A673 (cell line): ENCODE measurements at regions not wholly inside any gene's neighbourhood (a gene's known extent, or its start where the extent isn't known, plus 50 kb on each side); places are given as distances from the start of the nearest gene placed in this dataset.

ENCODE experiments used
- BruUV-seq: library from RNA; stranded (reverse); fragments of 400-500 nt; replicated peaks from 2 replicates; lab custom pipeline; 2021; lab: Mats Ljungman, UMichigan
- CTCF ChIA-PET: fragments of 300-600 bp; sonication (Branson Sonifier 250); formaldehyde crosslinking; loops from one replicate; lab custom pipeline; 2022; ENCODE audit warnings: antibody characterized with exemption; lab: Charles Lee
- POLR2A ChIA-PET: fragments of 300-600 bp; sonication (Branson Sonifier 250); formaldehyde crosslinking; loops from one replicate; lab custom pipeline; 2022; ENCODE audit warnings: antibody characterized with exemption; ENCODE audit not compliant: low non-redundant PET; lab: Charles Lee
- DNase-seq: peaks from one replicate; pipeline ENCODE4 v3.0.0-alpha.2; 2015; ENCODE audit warnings: low spot score
- H3K27ac ChIP-seq: fragments of 200-600 bp; sonication (generic); 2 replicates; pipeline ENCODE4 v1.5.1; 2016; ENCODE audit warnings: mixed run types, low read depth, mild to moderate bottlenecking, mixed read lengths, antibody characterized with exemption, low read length; ENCODE audit not compliant: poor library complexity, severe bottlenecking
- H3K27me3 ChIP-seq: fragments of 200-600 bp; sonication (generic); replicated peaks from 2 replicates; pipeline ENCODE4 v1.6.1; 2017; ENCODE audit warnings: mixed run types, low read depth, mild to moderate bottlenecking, mixed read lengths, antibody characterized with exemption, low read length; ENCODE audit not compliant: insufficient read depth, poor library complexity
- H3K36me3 ChIP-seq: fragments of 200-600 bp; sonication (generic); 2 replicates; pipeline ENCODE4 v1.6.1; 2016; ENCODE audit warnings: mixed run types, mild to moderate bottlenecking, mixed read lengths, antibody characterized with exemption, low read length; ENCODE audit not compliant: insufficient read depth, poor library complexity, severe bottlenecking
- H3K4me1 ChIP-seq: fragments of 200-600 bp; sonication (generic); 2 replicates; pipeline ENCODE4 v1.6.1; 2017; ENCODE audit warnings: mixed run types, mild to moderate bottlenecking, mixed read lengths, antibody characterized with exemption, low read length; ENCODE audit not compliant: insufficient read depth, poor library complexity, severe bottlenecking
- H3K4me3 ChIP-seq: fragments of 200-600 bp; sonication (generic); 2 replicates; pipeline ENCODE4 v1.5.1; 2016; ENCODE audit warnings: low read depth, mixed run types, mild to moderate bottlenecking, mixed read lengths, low read length; ENCODE audit not compliant: poor library complexity, severe bottlenecking
- H3K9me3 ChIP-seq: fragments of 200-600 bp; sonication (generic); 2 replicates; pipeline ENCODE4 v1.6.1; 2016; ENCODE audit warnings: mixed run types, low read depth, mild to moderate bottlenecking, mixed read lengths, antibody characterized with exemption, low read length; ENCODE audit not compliant: poor library complexity, severe bottlenecking
- EZH2 ChIP-seq: fragments of 200-600 bp; sonication (generic); IDR thresholded peaks from 2 replicates; pipeline ENCODE4 v1.6.1; 2017; ENCODE audit warnings: borderline replicate concordance, low read depth, mild to moderate bottlenecking, mixed read lengths, antibody characterized with exemption, low read length; ENCODE audit not compliant: poor library complexity, severe bottlenecking
- intact Hi-C: fragments of 100-400 bp; cut with micrococcal nuclease; formaldehyde crosslinking; loops from one replicate; pipeline ENCODE4 v1.10.0; 2022; ENCODE audit not compliant: unreplicated experiment
- TF ChIP-seq, protein P1 (sequence below): fragments of 300-800, 200-600 bp; sonication (generic); conservative IDR thresholded peaks from 2 replicates; pipeline ENCODE4 v1.5.1; 2017; ENCODE audit warnings: low read depth, mild to moderate bottlenecking, antibody characterized with exemption, low read length, moderate library complexity, mixed read lengths

- intact Hi-C loops = no loop called here
- Histone ChIP-seq H3K27me3 (no peaks in the 10 kb centered on the region), H3K36me3 (no peaks in the 10 kb centered on the region), H3K4me1 (no peaks in the 10 kb centered on the region), H3K9me3 (no peaks in the 10 kb centered on the region), H3K4me3 (no peak overlapping the region), H3K27ac (no peak overlapping the region)
- TF ChIP-seq, protein P1, sequence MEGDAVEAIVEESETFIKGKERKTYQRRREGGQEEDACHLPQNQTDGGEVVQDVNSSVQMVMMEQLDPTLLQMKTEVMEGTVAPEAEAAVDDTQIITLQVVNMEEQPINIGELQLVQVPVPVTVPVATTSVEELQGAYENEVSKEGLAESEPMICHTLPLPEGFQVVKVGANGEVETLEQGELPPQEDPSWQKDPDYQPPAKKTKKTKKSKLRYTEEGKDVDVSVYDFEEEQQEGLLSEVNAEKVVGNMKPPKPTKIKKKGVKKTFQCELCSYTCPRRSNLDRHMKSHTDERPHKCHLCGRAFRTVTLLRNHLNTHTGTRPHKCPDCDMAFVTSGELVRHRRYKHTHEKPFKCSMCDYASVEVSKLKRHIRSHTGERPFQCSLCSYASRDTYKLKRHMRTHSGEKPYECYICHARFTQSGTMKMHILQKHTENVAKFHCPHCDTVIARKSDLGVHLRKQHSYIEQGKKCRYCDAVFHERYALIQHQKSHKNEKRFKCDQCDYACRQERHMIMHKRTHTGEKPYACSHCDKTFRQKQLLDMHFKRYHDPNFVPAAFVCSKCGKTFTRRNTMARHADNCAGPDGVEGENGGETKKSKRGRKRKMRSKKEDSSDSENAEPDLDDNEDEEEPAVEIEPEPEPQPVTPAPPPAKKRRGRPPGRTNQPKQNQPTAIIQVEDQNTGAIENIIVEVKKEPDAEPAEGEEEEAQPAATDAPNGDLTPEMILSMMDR = no peak
- TF ChIP-seq EZH2 = no peak
- DNase-seq = no peak
- BruUV-seq = no TSS peak
- ChIA-PET CTCF (no interaction called here), POLR2A (no interaction called here)
Observed at GRCh38 chr18:34457761-34458160, 233.0 kb upstream of the NOL4 start.

- H3K27me3 ChIP-seq = no peaks in the 10 kb centered on the region
- CTCF ChIA-PET = no interaction called here
- no peaks in the 10 kb centered on the region for H3K36me3 ChIP-seq
- POLR2A ChIA-PET = no interaction called here
- intact Hi-C loops = no loop called here
- no peaks in the 10 kb centered on the region for H3K4me1 ChIP-seq
- BruUV-seq = no TSS peak
- no peak for TF ChIP-seq EZH2
- TF ChIP-seq, protein P1 = no peak
- DNase-seq = no peak
- H3K27ac ChIP-seq = no peak overlapping the region
- no peak overlapping the region for H3K4me3 ChIP-seq
- H3K9me3 ChIP-seq = no peaks in the 10 kb centered on the region
Observed at GRCh38 chr18:34458410-34458977, 233.8 kb upstream of the NOL4 start.

DNA sequence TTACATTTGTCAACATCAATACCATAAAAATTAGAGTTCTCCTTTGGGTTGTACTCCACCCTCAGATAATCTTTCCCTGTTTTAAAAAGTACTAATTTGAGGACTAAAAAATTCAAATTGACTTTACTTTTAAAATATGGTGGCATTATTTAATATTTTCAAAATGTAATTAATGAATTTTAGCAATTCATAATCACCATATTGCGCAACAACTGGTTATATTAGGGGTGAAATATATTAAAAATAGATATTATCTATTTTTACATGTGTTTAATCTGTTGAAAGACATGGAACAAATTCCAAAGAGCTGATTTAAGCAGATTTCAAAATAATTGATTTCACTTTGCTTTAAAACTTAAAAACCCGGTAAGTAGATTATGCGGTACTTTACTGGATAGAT, 236.6 kb upstream of the NOL4 start:
- Histone ChIP-seq H3K4me3 (no peak overlapping the region), H3K9me3 (no peaks in the 10 kb centered on the region), H3K36me3 (no peaks in the 10 kb centered on the region), H3K4me1 (no peaks in the 10 kb centered on the region), H3K27me3 (no peaks in the 10 kb centered on the region), H3K27ac (no peak overlapping the region)
- intact Hi-C loops = no loop called here
- POLR2A ChIA-PET = no interaction called here
- BruUV-seq = no TSS peak
- no peak for TF ChIP-seq EZH2
- TF ChIP-seq, protein P1 = no peak
- CTCF ChIA-PET = no interaction called here
- no peak for DNase-seq
